GM12874 (cell line): ENCODE measurements at regions not wholly inside any gene's neighbourhood (a gene's known extent, or its start where the extent isn't known, plus 50 kb on each side); places are given as distances from the start of the nearest gene placed in this dataset.

ENCODE experiments used
- TF ChIP-seq, protein P1 (sequence below): IDR thresholded peaks from 2 replicates; pipeline ENCODE4 v1.5.1; 2011; ENCODE audit warnings: low read depth, mild to moderate bottlenecking, control low read depth, low read length, moderate library complexity; ENCODE audit not compliant: insufficient read depth

- TF ChIP-seq, protein P1, sequence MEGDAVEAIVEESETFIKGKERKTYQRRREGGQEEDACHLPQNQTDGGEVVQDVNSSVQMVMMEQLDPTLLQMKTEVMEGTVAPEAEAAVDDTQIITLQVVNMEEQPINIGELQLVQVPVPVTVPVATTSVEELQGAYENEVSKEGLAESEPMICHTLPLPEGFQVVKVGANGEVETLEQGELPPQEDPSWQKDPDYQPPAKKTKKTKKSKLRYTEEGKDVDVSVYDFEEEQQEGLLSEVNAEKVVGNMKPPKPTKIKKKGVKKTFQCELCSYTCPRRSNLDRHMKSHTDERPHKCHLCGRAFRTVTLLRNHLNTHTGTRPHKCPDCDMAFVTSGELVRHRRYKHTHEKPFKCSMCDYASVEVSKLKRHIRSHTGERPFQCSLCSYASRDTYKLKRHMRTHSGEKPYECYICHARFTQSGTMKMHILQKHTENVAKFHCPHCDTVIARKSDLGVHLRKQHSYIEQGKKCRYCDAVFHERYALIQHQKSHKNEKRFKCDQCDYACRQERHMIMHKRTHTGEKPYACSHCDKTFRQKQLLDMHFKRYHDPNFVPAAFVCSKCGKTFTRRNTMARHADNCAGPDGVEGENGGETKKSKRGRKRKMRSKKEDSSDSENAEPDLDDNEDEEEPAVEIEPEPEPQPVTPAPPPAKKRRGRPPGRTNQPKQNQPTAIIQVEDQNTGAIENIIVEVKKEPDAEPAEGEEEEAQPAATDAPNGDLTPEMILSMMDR: no peak
Observed at GRCh38 chr15:46703020-46703861, 1014.1 kb upstream of the SEMA6D start.

DNA sequence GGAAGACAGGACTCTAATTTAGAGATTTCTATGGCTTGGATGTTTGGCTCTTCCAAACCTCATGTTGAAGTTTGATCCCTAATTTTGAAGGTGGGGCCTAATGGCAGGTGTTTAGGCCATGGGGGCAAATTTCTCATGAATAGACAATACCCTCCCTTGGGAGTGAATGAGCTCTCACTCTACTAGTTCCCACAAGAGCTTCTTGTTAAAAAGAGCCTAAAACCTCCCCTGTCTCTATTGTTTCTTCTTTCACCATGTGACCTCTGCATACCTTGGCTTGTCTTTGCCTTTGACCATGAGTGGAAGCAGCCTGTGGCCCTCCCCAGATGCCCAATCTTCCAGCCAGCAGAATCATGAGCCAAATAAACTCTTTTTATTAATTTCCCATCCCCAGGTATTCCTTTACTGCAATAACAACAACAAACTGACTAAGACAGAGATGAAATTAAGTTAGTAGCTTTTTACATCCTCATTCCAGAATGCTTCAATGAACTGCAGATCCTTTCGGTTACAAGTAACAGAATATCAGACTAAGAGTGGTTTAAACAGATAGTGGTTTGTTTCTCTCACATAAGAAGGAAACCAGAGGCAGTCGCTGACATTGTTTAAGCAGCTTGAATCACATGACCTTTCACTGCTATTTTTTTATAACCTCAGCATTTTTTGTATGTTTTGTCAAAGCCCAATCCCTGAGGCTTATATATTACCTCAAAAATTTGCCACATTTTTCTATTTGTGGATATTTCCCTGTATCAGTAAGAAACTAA lies 1013.3 kb upstream of the SEMA6D start:
- TF ChIP-seq, protein P1: no peak

- TF ChIP-seq, protein P1: no peak
Observed at GRCh38 chr15:46707452-46707851, 1009.9 kb upstream of the SEMA6D start.

GRCh38 chr15:46708226-46708625 lies 1009.1 kb upstream of the SEMA6D start:
- TF ChIP-seq, protein P1: no peak

DNA sequence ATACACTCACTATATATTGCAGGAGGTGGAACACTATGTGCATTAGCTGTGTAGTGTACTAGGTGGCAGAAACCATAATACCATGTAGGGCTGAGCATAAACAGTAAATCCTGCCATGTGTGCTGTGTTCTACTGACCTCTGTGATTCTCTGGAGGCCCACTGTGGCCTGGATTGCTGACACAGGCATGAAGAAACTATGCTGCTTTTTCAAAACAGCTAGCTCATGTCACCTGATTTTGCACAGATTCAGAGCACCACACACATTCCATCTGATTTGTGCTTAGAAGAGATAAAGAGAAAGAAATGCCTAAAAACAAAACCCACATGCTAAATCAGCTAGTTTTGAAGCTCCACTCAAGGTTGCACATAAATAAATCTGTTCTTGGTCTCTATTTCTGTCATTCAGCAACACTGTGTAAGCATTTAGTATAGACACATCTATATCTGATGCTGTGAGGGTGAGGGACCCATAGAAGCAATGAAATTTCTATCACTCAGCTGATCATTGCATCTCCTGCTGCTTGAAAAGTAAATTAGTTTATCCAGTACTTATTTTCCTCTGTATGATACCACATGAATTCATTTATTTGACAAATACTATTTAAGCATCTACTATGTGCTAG lies 1007.7 kb upstream of the SEMA6D start:
- TF ChIP-seq, protein P1: no peak

- TF ChIP-seq, protein P1: no peak
Observed at GRCh38 chr15:46710401-46710960, 1006.8 kb upstream of the SEMA6D start.

GRCh38 chr15:46713045-46713444 lies 1004.3 kb upstream of the SEMA6D start:
- TF ChIP-seq, protein P1: no peak
